Memory B cell (primary cell): ENCODE measurements at regions not wholly inside any gene's neighbourhood (a gene's known extent, or its start where the extent isn't known, plus 50 kb on each side); places are given as distances from the start of the nearest gene placed in this dataset.
A peak's percentile ranks its signal among the peaks of the same experiment; 100 is the strongest.
"Not testable (repeated sequence)": the region's sequence is repeated elsewhere in the genome, so short reads cannot be mapped to it uniquely, and the experiment has no call there.

Source experiments
- ATAC-seq: fragments of 150-1000 bp; cut with Tn5 transposase; 2 replicates; pipeline ENCODE4 v1.10.0; 2021; ENCODE audit warnings: low read depth, mild to moderate bottlenecking, moderate library complexity
- DNase-seq, 2 donors: peaks; one replicate each; pipeline ENCODE4 v3.0.0; 2022; ENCODE audit warnings: low spot score in 2 of 2
- H3K27ac Mint-ChIP-seq: one replicate; pipeline ENCODE4 v1.8.0; 2022; ENCODE audit warnings: mild to moderate bottlenecking, moderate library complexity, mixed read lengths
- H3K27me3 Mint-ChIP-seq: one replicate; pipeline ENCODE4 v1.8.0; 2022; ENCODE audit warnings: mixed read lengths
- H3K36me3 Mint-ChIP-seq: one replicate; pipeline ENCODE4 v1.8.0; 2022; ENCODE audit warnings: mild to moderate bottlenecking, mixed read lengths
- H3K4me1 Mint-ChIP-seq: one replicate; pipeline ENCODE4 v1.8.0; 2022; ENCODE audit warnings: mixed read lengths
- H3K4me3 Mint-ChIP-seq: one replicate; pipeline ENCODE4 v1.8.0; 2022; ENCODE audit warnings: mild to moderate bottlenecking, moderate library complexity, mixed read lengths
- H3K9me3 Mint-ChIP-seq: one replicate; pipeline ENCODE4 v1.8.0; 2022; ENCODE audit warnings: mixed read lengths

GRCh38 chr2:16927398-16927797, 261.8 kb upstream of the CYRIA start:
- ATAC-seq (no peak), DNase-seq (no peak)
- Mint-ChIP-seq H3K27ac (peak overlapping the region; percentile 22), H3K36me3 (peaks cover 2% of the 10 kb centered on the region), H3K4me1 (no peaks in the 10 kb centered on the region), H3K27me3 (no peaks in the 10 kb centered on the region), H3K4me3 (no peak overlapping the region), H3K9me3 (peaks cover 4% of the 10 kb centered on the region)

- ATAC-seq (no peak), DNase-seq (no peak)
- no peaks in the 10 kb centered on the region for H3K27me3 Mint-ChIP-seq
- H3K4me1 Mint-ChIP-seq, result peaks cover 9% of the 10 kb centered on the region
- peaks cover 2% of the 10 kb centered on the region for H3K36me3 Mint-ChIP-seq
- no peak overlapping the region for H3K4me3 Mint-ChIP-seq
- no peak overlapping the region for H3K27ac Mint-ChIP-seq
- H3K9me3 Mint-ChIP-seq, result peaks cover 4% of the 10 kb centered on the region
Observed at GRCh38 chr2:16925145-16925544, 259.5 kb upstream of the CYRIA start.

- H3K9me3 Mint-ChIP-seq, H3K4me3 Mint-ChIP-seq, H3K27ac Mint-ChIP-seq, H3K27me3 Mint-ChIP-seq, H3K4me1 Mint-ChIP-seq, ATAC-seq, DNase-seq, H3K36me3 Mint-ChIP-seq: not testable (repeated sequence)
Observed at GRCh38 chr2:16915341-16915755, 249.7 kb upstream of the CYRIA start.

- Mint-ChIP-seq H3K27me3 (no peaks in the 10 kb centered on the region), H3K9me3 (no peaks in the 10 kb centered on the region), H3K4me1 (no peaks in the 10 kb centered on the region), H3K27ac (no peak overlapping the region), H3K4me3 (no peak overlapping the region), H3K36me3 (no peaks in the 10 kb centered on the region)
- no peak for ATAC-seq
- DNase-seq, result no peak
Observed at GRCh38 chr2:16911746-16912145, 246.1 kb upstream of the CYRIA start.

GRCh38 chr2:16908656-16909055, 243.0 kb upstream of the CYRIA start:
- no peaks in the 10 kb centered on the region for H3K27me3 Mint-ChIP-seq
- H3K27ac Mint-ChIP-seq, result no peak overlapping the region
- H3K36me3 Mint-ChIP-seq, result no peaks in the 10 kb centered on the region
- DNase-seq, result no peak
- no peak overlapping the region for H3K4me3 Mint-ChIP-seq
- H3K4me1 Mint-ChIP-seq, result no peaks in the 10 kb centered on the region
- H3K9me3 Mint-ChIP-seq, result no peaks in the 10 kb centered on the region
- ATAC-seq, result no peak

GRCh38 chr2:16907645-16908282, 242.1 kb upstream of the CYRIA start:
- no peaks in the 10 kb centered on the region for H3K36me3 Mint-ChIP-seq
- no peak overlapping the region for H3K27ac Mint-ChIP-seq
- DNase-seq, result no peak
- no peak overlapping the region for H3K4me3 Mint-ChIP-seq
- H3K27me3 Mint-ChIP-seq, result no peaks in the 10 kb centered on the region
- H3K4me1 Mint-ChIP-seq, result no peaks in the 10 kb centered on the region
- no peak for ATAC-seq
- H3K9me3 Mint-ChIP-seq, result no peaks in the 10 kb centered on the region

- not testable (repeated sequence) for H3K4me3 Mint-ChIP-seq, H3K27ac Mint-ChIP-seq, H3K9me3 Mint-ChIP-seq, DNase-seq, H3K4me1 Mint-ChIP-seq, H3K27me3 Mint-ChIP-seq, H3K36me3 Mint-ChIP-seq, ATAC-seq
Observed at GRCh38 chr2:16905325-16905724, 239.7 kb upstream of the CYRIA start.

- ATAC-seq (peak; percentile 47), DNase-seq (peak in 1 of 2 donors; percentile 4)
- Mint-ChIP-seq H3K9me3 (no peaks in the 10 kb centered on the region), H3K4me3 (no peak overlapping the region), H3K4me1 (no peaks in the 10 kb centered on the region), H3K27me3 (no peaks in the 10 kb centered on the region), H3K36me3 (no peaks in the 10 kb centered on the region), H3K27ac (no peak overlapping the region)
Observed at GRCh38 chr2:16900405-16901025, 234.9 kb upstream of the CYRIA start.

- Mint-ChIP-seq H3K4me3 (no peak overlapping the region), H3K9me3 (no peaks in the 10 kb centered on the region), H3K27ac (no peak overlapping the region), H3K27me3 (no peaks in the 10 kb centered on the region), H3K4me1 (no peaks in the 10 kb centered on the region), H3K36me3 (no peaks in the 10 kb centered on the region)
- ATAC-seq (no peak), DNase-seq (no peak)
Observed at GRCh38 chr2:16899958-16900357, 234.3 kb upstream of the CYRIA start.

- no peaks in the 10 kb centered on the region for H3K9me3 Mint-ChIP-seq
- H3K4me1 Mint-ChIP-seq, result no peaks in the 10 kb centered on the region
- DNase-seq, result no peak
- no peaks in the 10 kb centered on the region for H3K27me3 Mint-ChIP-seq
- ATAC-seq, result no peak
- no peak overlapping the region for H3K4me3 Mint-ChIP-seq
- H3K36me3 Mint-ChIP-seq, result no peaks in the 10 kb centered on the region
- H3K27ac Mint-ChIP-seq, result no peak overlapping the region
Observed at GRCh38 chr2:16890081-16890480, 224.4 kb upstream of the CYRIA start.

- Mint-ChIP-seq H3K27ac (no peak overlapping the region), H3K36me3 (no peaks in the 10 kb centered on the region), H3K27me3 (no peaks in the 10 kb centered on the region), H3K4me1 (peaks cover 3% of the 10 kb centered on the region), H3K4me3 (no peak overlapping the region), H3K9me3 (no peaks in the 10 kb centered on the region)
- no peak for DNase-seq
- no peak for ATAC-seq
Observed at GRCh38 chr2:16885027-16885426, 219.4 kb upstream of the CYRIA start.

GRCh38 chr2:16882706-16883105, 217.1 kb upstream of the CYRIA start:
- Mint-ChIP-seq H3K4me1 (peaks cover 3% of the 10 kb centered on the region), H3K9me3 (no peaks in the 10 kb centered on the region), H3K27me3 (no peaks in the 10 kb centered on the region), H3K4me3 (no peak overlapping the region), H3K36me3 (no peaks in the 10 kb centered on the region), H3K27ac (no peak overlapping the region)
- no peak for ATAC-seq
- no peak for DNase-seq

- no peak overlapping the region for H3K4me3 Mint-ChIP-seq
- DNase-seq, result no peak
- no peak for ATAC-seq
- H3K27me3 Mint-ChIP-seq, result no peaks in the 10 kb centered on the region
- no peaks in the 10 kb centered on the region for H3K9me3 Mint-ChIP-seq
- H3K4me1 Mint-ChIP-seq, result peaks cover 3% of the 10 kb centered on the region
- H3K36me3 Mint-ChIP-seq, result no peaks in the 10 kb centered on the region
- no peak overlapping the region for H3K27ac Mint-ChIP-seq
Observed at GRCh38 chr2:16881122-16881521, 215.5 kb upstream of the CYRIA start.

- Mint-ChIP-seq H3K4me3 (no peak overlapping the region), H3K36me3 (no peaks in the 10 kb centered on the region)
Observed at GRCh38 chr2:16871411-16871810, 205.8 kb upstream of the CYRIA start.

GRCh38 chr2:16870491-16871076, 204.9 kb upstream of the CYRIA start:
- DNase-seq (no peak), ATAC-seq (no peak)
- Mint-ChIP-seq H3K4me3 (no peak overlapping the region), H3K27me3 (peaks cover 10% of the 10 kb centered on the region), H3K4me1 (peaks cover 7% of the 10 kb centered on the region), H3K9me3 (no peaks in the 10 kb centered on the region), H3K36me3 (no peaks in the 10 kb centered on the region), H3K27ac (no peak overlapping the region)

More at GRCh38 chr2:16871411-16871810, 205.8 kb upstream of the CYRIA start:
- Mint-ChIP-seq H3K27me3 (peaks cover 10% of the 10 kb centered on the region), H3K4me1 (peaks cover 7% of the 10 kb centered on the region), H3K9me3 (no peaks in the 10 kb centered on the region), H3K27ac (no peak overlapping the region)
- DNase-seq, result no peak
- no peak for ATAC-seq
